ENCODE measurements at regions not wholly inside any gene's neighbourhood (a gene's known extent, or its start where the extent isn't known, plus 50 kb on each side); places are given as distances from the start of the nearest gene placed in this dataset.

GRCh38 chr14:40096968-40097367, 664.7 kb upstream of the FBXO33 start:
- Histone ChIP-seq H3K79me2 (ENCODE audit: control insufficient read depth, insufficient read depth, low read length) (no peaks in the 10 kb centered on the region), H3K9ac (ENCODE audit: insufficient read depth, low read length) (no peak overlapping the region), H3K4me1 (ENCODE audit: control insufficient read depth, extremely low read depth, insufficient read depth, low read length) (no peaks in the 10 kb centered on the region), H3K27ac (ENCODE audit: insufficient read depth, low read length) (no peak overlapping the region), H4K20me1 (ENCODE audit: control insufficient read depth, extremely low read depth, insufficient read depth, low read length) (no peaks in the 10 kb centered on the region), H3K36me3 (ENCODE audit: control insufficient read depth, insufficient read depth, low read length) (no peaks in the 10 kb centered on the region), H3K4me2 (ENCODE audit: extremely low read depth, insufficient read depth, low read length) (no peak overlapping the region), H2AFZ (ENCODE audit: low read length) (no peak overlapping the region), H3K9me3 (ENCODE audit: control insufficient read depth, insufficient read depth, low read depth, low read length) (no peaks in the 10 kb centered on the region), H3K27me3 (ENCODE audit: control insufficient read depth, insufficient read depth, low read length) (no peaks in the 10 kb centered on the region), H3K4me3 (replicated peaks in 1 of 4; ENCODE audit: control extremely low read depth in 1 of 4, insufficient read depth in 1 of 4, low read depth in 3 of 4, low read length in 4 of 4) (no peak overlapping the region)
- no peak for DNase-seq (ENCODE audit: low read depth in 2 of 2)
- no peak for TF ChIP-seq EZH2 (IDR thresholded peaks at IDR 0.05; ENCODE audit: low read length, missing control alignments)
- TF ChIP-seq, protein P1, sequence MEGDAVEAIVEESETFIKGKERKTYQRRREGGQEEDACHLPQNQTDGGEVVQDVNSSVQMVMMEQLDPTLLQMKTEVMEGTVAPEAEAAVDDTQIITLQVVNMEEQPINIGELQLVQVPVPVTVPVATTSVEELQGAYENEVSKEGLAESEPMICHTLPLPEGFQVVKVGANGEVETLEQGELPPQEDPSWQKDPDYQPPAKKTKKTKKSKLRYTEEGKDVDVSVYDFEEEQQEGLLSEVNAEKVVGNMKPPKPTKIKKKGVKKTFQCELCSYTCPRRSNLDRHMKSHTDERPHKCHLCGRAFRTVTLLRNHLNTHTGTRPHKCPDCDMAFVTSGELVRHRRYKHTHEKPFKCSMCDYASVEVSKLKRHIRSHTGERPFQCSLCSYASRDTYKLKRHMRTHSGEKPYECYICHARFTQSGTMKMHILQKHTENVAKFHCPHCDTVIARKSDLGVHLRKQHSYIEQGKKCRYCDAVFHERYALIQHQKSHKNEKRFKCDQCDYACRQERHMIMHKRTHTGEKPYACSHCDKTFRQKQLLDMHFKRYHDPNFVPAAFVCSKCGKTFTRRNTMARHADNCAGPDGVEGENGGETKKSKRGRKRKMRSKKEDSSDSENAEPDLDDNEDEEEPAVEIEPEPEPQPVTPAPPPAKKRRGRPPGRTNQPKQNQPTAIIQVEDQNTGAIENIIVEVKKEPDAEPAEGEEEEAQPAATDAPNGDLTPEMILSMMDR (conservative IDR thresholded peaks at IDR 0.05 in 1 of 2, IDR thresholded peaks at IDR 0.05 in 1 of 2; ENCODE audit: low read depth in 1 of 2, low read length in 2 of 2): no peak

DNA sequence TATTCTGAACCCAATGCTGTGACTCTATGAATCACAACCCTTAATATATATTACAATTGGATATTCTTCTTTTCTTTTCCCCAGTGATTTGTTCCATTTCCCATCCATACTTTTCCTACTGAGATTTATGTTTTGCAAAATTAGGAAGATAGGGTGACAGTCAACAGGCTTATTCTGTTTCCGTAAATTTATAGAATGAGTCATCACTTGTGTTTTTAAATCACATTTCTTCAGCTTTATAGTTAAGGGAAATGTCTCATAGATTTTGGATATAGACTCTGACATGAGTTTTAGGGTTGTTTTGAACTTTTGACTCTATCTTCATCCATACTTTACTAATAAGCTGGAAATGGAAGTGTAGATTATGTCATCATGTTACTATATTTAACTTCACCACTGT, 661.6 kb upstream of the FBXO33 start:
- Histone ChIP-seq H3K27me3 (ENCODE audit: control insufficient read depth, insufficient read depth, low read length) (no peaks in the 10 kb centered on the region), H3K79me2 (ENCODE audit: control insufficient read depth, insufficient read depth, low read length) (no peaks in the 10 kb centered on the region), H3K4me3 (replicated peaks in 1 of 4; ENCODE audit: control extremely low read depth in 1 of 4, insufficient read depth in 1 of 4, low read depth in 3 of 4, low read length in 4 of 4) (no peak overlapping the region), H3K9me3 (ENCODE audit: control insufficient read depth, insufficient read depth, low read depth, low read length) (no peaks in the 10 kb centered on the region), H2AFZ (ENCODE audit: low read length) (no peak overlapping the region), H3K9ac (ENCODE audit: insufficient read depth, low read length) (no peak overlapping the region), H3K4me1 (ENCODE audit: control insufficient read depth, extremely low read depth, insufficient read depth, low read length) (no peaks in the 10 kb centered on the region), H4K20me1 (ENCODE audit: control insufficient read depth, extremely low read depth, insufficient read depth, low read length) (no peaks in the 10 kb centered on the region), H3K36me3 (ENCODE audit: control insufficient read depth, insufficient read depth, low read length) (no peaks in the 10 kb centered on the region), H3K4me2 (ENCODE audit: extremely low read depth, insufficient read depth, low read length) (no peak overlapping the region), H3K27ac (ENCODE audit: insufficient read depth, low read length) (no peak overlapping the region)
- peak in 1 of 2 donors; percentile 1 for DNase-seq (ENCODE audit: low read depth in 2 of 2)
- TF ChIP-seq, protein P1 (conservative IDR thresholded peaks at IDR 0.05 in 1 of 2, IDR thresholded peaks at IDR 0.05 in 1 of 2; ENCODE audit: low read depth in 1 of 2, low read length in 2 of 2): no peak
- no peak for TF ChIP-seq EZH2 (IDR thresholded peaks at IDR 0.05; ENCODE audit: low read length, missing control alignments)

- H3K4me2 ChIP-seq (ENCODE audit: extremely low read depth, insufficient read depth, low read length): no peak overlapping the region
These were observed 641.9 kb upstream of the FBXO33 start for GRCh38 chr14:40074169-40074568.

More at GRCh38 chr14:40074169-40074568, 641.9 kb upstream of the FBXO33 start:
- Histone ChIP-seq H3K9ac (ENCODE audit: insufficient read depth, low read length) (no peak overlapping the region), H3K36me3 (ENCODE audit: control insufficient read depth, insufficient read depth, low read length) (no peaks in the 10 kb centered on the region), H2AFZ (ENCODE audit: low read length) (no peak overlapping the region), H3K27ac (ENCODE audit: insufficient read depth, low read length) (no peak overlapping the region), H3K79me2 (ENCODE audit: control insufficient read depth, insufficient read depth, low read length) (no peaks in the 10 kb centered on the region), H4K20me1 (ENCODE audit: control insufficient read depth, extremely low read depth, insufficient read depth, low read length) (no peaks in the 10 kb centered on the region), H3K9me3 (ENCODE audit: control insufficient read depth, insufficient read depth, low read depth, low read length) (no peaks in the 10 kb centered on the region), H3K27me3 (ENCODE audit: control insufficient read depth, insufficient read depth, low read length) (no peaks in the 10 kb centered on the region), H3K4me1 (ENCODE audit: control insufficient read depth, extremely low read depth, insufficient read depth, low read length) (no peaks in the 10 kb centered on the region), H3K4me3 (replicated peaks in 1 of 4; ENCODE audit: control extremely low read depth in 1 of 4, insufficient read depth in 1 of 4, low read depth in 3 of 4, low read length in 4 of 4) (no peak overlapping the region)
- no peak for TF ChIP-seq EZH2 (IDR thresholded peaks at IDR 0.05; ENCODE audit: low read length, missing control alignments)
- TF ChIP-seq, protein P1 (conservative IDR thresholded peaks at IDR 0.05 in 1 of 2, IDR thresholded peaks at IDR 0.05 in 1 of 2; ENCODE audit: low read depth in 1 of 2, low read length in 2 of 2): no peak
- no peak for DNase-seq (ENCODE audit: low read depth in 2 of 2)

Data from fibroblast of lung (primary cell).